NB4 (cell line): ENCODE measurements at regions not wholly inside any gene's neighbourhood (a gene's known extent, or its start where the extent isn't known, plus 50 kb on each side); places are given as distances from the start of the nearest gene placed in this dataset.

Experiments used
- MYC ChIP-seq: IDR thresholded peaks from 2 replicates; pipeline ENCODE4 v1.6.1; 2011; ENCODE audit warnings: low read depth, low read length
- POLR2A ChIP-seq: IDR thresholded peaks from 2 replicates; pipeline ENCODE4 v1.6.1; 2011; ENCODE audit warnings: mild to moderate bottlenecking; ENCODE audit not compliant: insufficient read length; ENCODE audit errors: extremely low read depth
- TF ChIP-seq, protein P1 (sequence below): IDR thresholded peaks from one replicate; pipeline ENCODE4 v1.5.1; 2012; ENCODE audit warnings: low read depth, low read length
- TF ChIP-seq, protein P2 (sequence below): IDR thresholded peaks from 2 replicates; pipeline ENCODE4 v1.6.1; 2011; ENCODE audit warnings: low read depth, low read length

DNA sequence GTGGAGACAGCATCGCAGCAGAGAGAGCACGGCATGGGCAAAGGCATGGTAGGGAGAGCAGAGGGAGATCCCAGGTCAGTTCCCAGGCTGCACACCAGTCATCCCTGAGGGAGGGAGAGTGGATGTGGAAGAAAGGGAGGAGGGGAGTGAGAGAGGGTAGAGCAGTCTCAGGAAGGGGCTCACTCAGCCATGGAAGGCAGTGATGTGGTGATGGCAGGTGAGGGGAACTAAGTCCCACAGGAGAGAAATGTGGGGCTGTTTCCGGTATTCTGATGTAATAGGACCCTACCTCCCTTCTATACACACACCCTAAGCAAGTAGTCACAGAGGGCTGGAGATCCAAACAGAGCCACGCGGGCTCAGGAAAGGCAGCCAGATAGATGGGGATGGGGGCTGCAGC, 500.3 kb upstream of the CDH11 start:
- TF ChIP-seq, protein P1, sequence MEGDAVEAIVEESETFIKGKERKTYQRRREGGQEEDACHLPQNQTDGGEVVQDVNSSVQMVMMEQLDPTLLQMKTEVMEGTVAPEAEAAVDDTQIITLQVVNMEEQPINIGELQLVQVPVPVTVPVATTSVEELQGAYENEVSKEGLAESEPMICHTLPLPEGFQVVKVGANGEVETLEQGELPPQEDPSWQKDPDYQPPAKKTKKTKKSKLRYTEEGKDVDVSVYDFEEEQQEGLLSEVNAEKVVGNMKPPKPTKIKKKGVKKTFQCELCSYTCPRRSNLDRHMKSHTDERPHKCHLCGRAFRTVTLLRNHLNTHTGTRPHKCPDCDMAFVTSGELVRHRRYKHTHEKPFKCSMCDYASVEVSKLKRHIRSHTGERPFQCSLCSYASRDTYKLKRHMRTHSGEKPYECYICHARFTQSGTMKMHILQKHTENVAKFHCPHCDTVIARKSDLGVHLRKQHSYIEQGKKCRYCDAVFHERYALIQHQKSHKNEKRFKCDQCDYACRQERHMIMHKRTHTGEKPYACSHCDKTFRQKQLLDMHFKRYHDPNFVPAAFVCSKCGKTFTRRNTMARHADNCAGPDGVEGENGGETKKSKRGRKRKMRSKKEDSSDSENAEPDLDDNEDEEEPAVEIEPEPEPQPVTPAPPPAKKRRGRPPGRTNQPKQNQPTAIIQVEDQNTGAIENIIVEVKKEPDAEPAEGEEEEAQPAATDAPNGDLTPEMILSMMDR, result no peak
- TF ChIP-seq POLR2A (no peak), MYC (no peak)
- TF ChIP-seq, protein P2, sequence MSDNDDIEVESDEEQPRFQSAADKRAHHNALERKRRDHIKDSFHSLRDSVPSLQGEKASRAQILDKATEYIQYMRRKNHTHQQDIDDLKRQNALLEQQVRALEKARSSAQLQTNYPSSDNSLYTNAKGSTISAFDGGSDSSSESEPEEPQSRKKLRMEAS, result no peak
